SK-N-SH (cell line): ENCODE measurements at regions not wholly inside any gene's neighbourhood (a gene's known extent, or its start where the extent isn't known, plus 50 kb on each side); places are given as distances from the start of the nearest gene placed in this dataset.

ENCODE experiments used
- CTCF ChIA-PET: fragments of 300-600, 350-600 bp; formaldehyde crosslinking; extraction: SDS; loops from one replicate; lab custom pipeline; 2021; lab: Yijun Ruan, JAX
- POLR2A ChIA-PET: fragments of 350-600 bp; sonication (Branson Sonifier 250); formaldehyde crosslinking; extraction: SDS; loops from one replicate; lab custom pipeline; 2020; ENCODE audit warnings: antibody characterized with exemption, inconsistent platforms; lab: Yijun Ruan, JAX
- DNase-seq: peaks from one replicate; pipeline ENCODE4 v3.0.0; 2012
- H2AFZ ChIP-seq: fragments of 200-600 bp; sonication (generic); 2 replicates; pipeline ENCODE4 v1.8.1; 2016; ENCODE audit warnings: antibody characterized with exemption, mild to moderate bottlenecking, low read depth
- H3F3A ChIP-seq: fragments of 200-600 bp; sonication (generic); replicated peaks from 2 replicates; pipeline ENCODE3; 2016; ENCODE audit warnings: antibody characterized with exemption, mild to moderate bottlenecking; ENCODE audit not compliant: insufficient read depth
- H3K27ac ChIP-seq, 2 experiments: fragments of 200-500 bp in 1 of 2; fragments of 200-600 bp in 1 of 2; sonication (Bioruptor generic) in 1 of 2; sonication (generic), shearing (Covaris generic) in 1 of 2; 2 replicates each; pipeline versions ENCODE4 v1.5.1 to v1.6.1; 2014 to 2016; ENCODE audit warnings: low read depth in 2 of 2, inconsistent platforms in 1 of 2, low read length in 1 of 2, mild to moderate bottlenecking in 1 of 2, mixed read lengths in 1 of 2
- H3K27me3 ChIP-seq: fragments of 200-600 bp; sonication (generic), shearing (Covaris generic); 2 replicates; pipeline ENCODE4 v1.6.1; 2016; ENCODE audit warnings: mixed run types; ENCODE audit not compliant: insufficient read depth
- H3K36me3 ChIP-seq, 2 experiments: fragments of 200-500 bp in 1 of 2; fragments of 200-600 bp in 1 of 2; sonication (Bioruptor generic) in 1 of 2; sonication (generic) in 1 of 2; replicated peaks in 1 of 2; 2 replicates each; pipeline versions ENCODE3 to v1.5.1; 2014 to 2016; ENCODE audit warnings: low read length in 1 of 2, mild to moderate bottlenecking in 1 of 2; ENCODE audit not compliant: insufficient read depth in 2 of 2, control insufficient read depth in 1 of 2
- H3K4me1 ChIP-seq, 2 experiments: fragments of 200-500 bp in 1 of 2; fragments of 200-600 bp in 1 of 2; sonication (Bioruptor generic) in 1 of 2; sonication (generic), shearing (Covaris generic) in 1 of 2; 2 replicates each; pipeline versions ENCODE4 v1.5.1 to v1.6.1; 2014 to 2016; ENCODE audit warnings: low read depth in 1 of 2, low read length in 1 of 2, mixed run types in 1 of 2; ENCODE audit not compliant: insufficient read depth in 2 of 2, control insufficient read depth in 1 of 2
- H3K4me2 ChIP-seq: fragments of 200-600 bp; sonication (generic), shearing (Covaris generic); 2 replicates; pipeline ENCODE4 v1.6.1; 2017; ENCODE audit warnings: mixed run types
- H3K4me3 ChIP-seq, 2 experiments: fragments of 200-500 bp in 1 of 2; fragments of 200-600 bp in 1 of 2; sonication (Bioruptor generic) in 1 of 2; sonication (generic), shearing (Covaris generic) in 1 of 2; 2 replicates each; pipeline versions ENCODE4 v1.5.1 to v1.8.1; 2014 to 2016; ENCODE audit warnings: low read depth in 2 of 2, inconsistent platforms in 1 of 2, low read length in 1 of 2, mild to moderate bottlenecking in 1 of 2, mixed read lengths in 1 of 2, moderate library complexity in 1 of 2
- H3K79me2 ChIP-seq: fragments of 200-600 bp; sonication (generic); 2 replicates; pipeline ENCODE4 v1.8.1; 2017; ENCODE audit warnings: mild to moderate bottlenecking; ENCODE audit not compliant: insufficient read depth
- H3K9ac ChIP-seq: fragments of 200-600 bp; sonication (generic); 2 replicates; pipeline ENCODE4 v1.6.1; 2017; ENCODE audit warnings: mixed run types
- H3K9me2 ChIP-seq: fragments of 200-600 bp; sonication (generic); 2 replicates; pipeline ENCODE4 v1.6.1; 2017; ENCODE audit warnings: mixed run types
- H3K9me3 ChIP-seq: fragments of 200-600 bp; sonication (generic); 2 replicates; pipeline ENCODE4 v1.6.1; 2017; ENCODE audit warnings: mixed run types, mild to moderate bottlenecking, moderate library complexity
- H4K20me1 ChIP-seq: fragments of 200-600 bp; sonication (generic); 2 replicates; pipeline ENCODE4 v1.6.1; 2017; ENCODE audit warnings: mild to moderate bottlenecking, mixed run types; ENCODE audit not compliant: insufficient read depth
- CHD2 ChIP-seq: fragments of 150-350 bp; IDR thresholded peaks from 2 replicates; pipeline ENCODE4 v1.6.1; 2018; ENCODE audit warnings: low read length; ENCODE audit not compliant: partially characterized antibody
- EP300 ChIP-seq, 2 experiments: IDR thresholded peaks; 2 replicates each; pipeline versions ENCODE4 v1.4.0 to v1.6.1; 2012; ENCODE audit warnings: borderline replicate concordance in 1 of 2, low read depth in 1 of 2, low read length in 1 of 2
- GATA2 ChIP-seq: sonication (generic); formaldehyde crosslinking; IDR thresholded peaks from 2 replicates; pipeline ENCODE4 v1.5.0; 2020; ENCODE audit warnings: mild to moderate bottlenecking, missing genetic modification reagents
- JUND ChIP-seq: IDR thresholded peaks from 2 replicates; pipeline ENCODE4 v1.4.0; 2012
- MXI1 ChIP-seq: IDR thresholded peaks from 2 replicates; pipeline ENCODE4 v1.6.1; 2012; ENCODE audit warnings: mild to moderate bottlenecking, low read depth, low read length, improper control_type of control experiment
- NFIC ChIP-seq: IDR thresholded peaks from 2 replicates; pipeline ENCODE4 v1.4.0; 2012; ENCODE audit warnings: borderline replicate concordance
- NRF1 ChIP-seq: IDR thresholded peaks from 2 replicates; pipeline ENCODE4 v1.6.1; 2012; ENCODE audit warnings: low read depth, mild to moderate bottlenecking, low read length
- RAD21 ChIP-seq: IDR thresholded peaks from 2 replicates; pipeline ENCODE4 v1.6.1; 2012; ENCODE audit warnings: mild to moderate bottlenecking, low read length
- SMC3 ChIP-seq: IDR thresholded peaks from 2 replicates; pipeline ENCODE4 v1.6.1; 2012; ENCODE audit warnings: low read depth, low read length, improper control_type of control experiment
- TAF1 ChIP-seq: IDR thresholded peaks from 2 replicates; pipeline ENCODE4 v1.6.1; 2012; ENCODE audit warnings: low read depth, mild to moderate bottlenecking, low read length, moderate library complexity, borderline replicate concordance
- TCF12 ChIP-seq: IDR thresholded peaks from 2 replicates; pipeline ENCODE4 v1.4.0; 2012
- ZBTB33 ChIP-seq: IDR thresholded peaks from 2 replicates; pipeline ENCODE4 v1.4.0; 2012; ENCODE audit warnings: low read depth, borderline replicate concordance
- WGBS: methylation state at CpG from one replicate; pipeline ENCODE4 v1.1.6; 2017; ENCODE audit warnings: low lambda C conversion rate; 5-methylcytosine and 5-hydroxymethylcytosine counted together
- TF ChIP-seq, protein P1 (sequence below): fragments of 150-350 bp; IDR thresholded peaks from 2 replicates; pipeline ENCODE4 v1.6.1; 2016; ENCODE audit warnings: mild to moderate bottlenecking, low read depth, low read length

- no peak for DNase-seq
- POLR2A ChIA-PET: no interaction called here
These were observed 112.3 kb upstream of the WWC1 start for GRCh38 chr5:168179192-168179593.

GRCh38 chr5:168182269-168182668 is 109.2 kb upstream of the WWC1 start:
- POLR2A ChIA-PET: no interaction called here
- Histone ChIP-seq H3K27ac (no peak overlapping the region), H3K9me3 (no peaks in the 10 kb centered on the region), H2AFZ (no peak overlapping the region), H3K9ac (no peak overlapping the region), H3K4me1 (peaks cover 0 to 32% of the 10 kb centered on the region in 2 experiments; a peak in 2 of 4 replicates), H3K27me3 (no peaks in the 10 kb centered on the region), H3K36me3 (no peaks in the 10 kb centered on the region), H3K79me2 (no peaks in the 10 kb centered on the region), H3K9me2 (no peaks in the 10 kb centered on the region), H3K4me3 (no peak overlapping the region), H4K20me1 (no peaks in the 10 kb centered on the region), H3F3A (no peaks in the 10 kb centered on the region), H3K4me2 (no peak overlapping the region)
- TF ChIP-seq, protein P1, sequence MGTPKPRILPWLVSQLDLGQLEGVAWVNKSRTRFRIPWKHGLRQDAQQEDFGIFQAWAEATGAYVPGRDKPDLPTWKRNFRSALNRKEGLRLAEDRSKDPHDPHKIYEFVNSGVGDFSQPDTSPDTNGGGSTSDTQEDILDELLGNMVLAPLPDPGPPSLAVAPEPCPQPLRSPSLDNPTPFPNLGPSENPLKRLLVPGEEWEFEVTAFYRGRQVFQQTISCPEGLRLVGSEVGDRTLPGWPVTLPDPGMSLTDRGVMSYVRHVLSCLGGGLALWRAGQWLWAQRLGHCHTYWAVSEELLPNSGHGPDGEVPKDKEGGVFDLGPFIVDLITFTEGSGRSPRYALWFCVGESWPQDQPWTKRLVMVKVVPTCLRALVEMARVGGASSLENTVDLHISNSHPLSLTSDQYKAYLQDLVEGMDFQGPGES: no peak
- TF ChIP-seq JUND: no peak
- no peak for TF ChIP-seq CHD2
- no peak for TF ChIP-seq TAF1
- TF ChIP-seq NFIC: no peak
- TF ChIP-seq GATA2: no peak
- CTCF ChIA-PET: interaction anchor here (0.6 kb wide), 1 partner anchor 14 kb away, joined by 3 read pairs; no protein-coding TSS in a partner anchor
- DNase-seq: no peak
- WGBS: 61% methylated on average over 6 of the region's 6 CpGs

More at GRCh38 chr5:168179192-168179593, 112.3 kb upstream of the WWC1 start:
- Histone ChIP-seq H3K9ac (no peak overlapping the region), H3K36me3 (no peaks in the 10 kb centered on the region), H3K4me2 (no peak overlapping the region)
- 75% methylated on average over 1 of the region's 1 CpG for WGBS
- TF ChIP-seq NFIC: no peak
- no peak for TF ChIP-seq JUND
- TF ChIP-seq TCF12: no peak
- no peak for TF ChIP-seq EP300 (IDR thresholded peaks at IDR 0.05; ENCODE audit: borderline replicate concordance in 1 of 2, low read depth in 1 of 2, low read length in 1 of 2)
- no peak for TF ChIP-seq ZBTB33
- TF ChIP-seq, protein P1: no peak
- no peak for TF ChIP-seq RAD21
- TF ChIP-seq NRF1: no peak
- TF ChIP-seq SMC3: no peak
- TF ChIP-seq MXI1: no peak
- TF ChIP-seq, all 33 proteins: peak for 0
- Histone ChIP-seq H3K27me3 (no peaks in the 10 kb centered on the region), H2AFZ (no peak overlapping the region), H3K9me3 (no peaks in the 10 kb centered on the region), H3K4me3 (no peak overlapping the region), H4K20me1 (no peaks in the 10 kb centered on the region), H3F3A (no peaks in the 10 kb centered on the region), H3K4me1 (peaks cover 0 to 21% of the 10 kb centered on the region in 2 experiments; a peak in 1 of 4 replicates), H3K9me2 (no peaks in the 10 kb centered on the region), H3K27ac (peak overlapping the region in 1 of 2 experiments; percentile 16; a peak in 1 of 4 replicates), H3K79me2 (no peaks in the 10 kb centered on the region)
- CTCF ChIA-PET: interaction anchor here (0.7 to 1.9 kb wide), 4 partner anchors 23 to 94 kb away, joined by 3 to 7 read pairs (median 4); no protein-coding TSS in a partner anchor
